CD4-positive, alpha-beta T cell (primary cell): ENCODE measurements at regions not wholly inside any gene's neighbourhood (a gene's known extent, or its start where the extent isn't known, plus 50 kb on each side); places are given as distances from the start of the nearest gene placed in this dataset.

ENCODE experiments used
- ATAC-seq: fragments of 200-7000 bp; cut with Tn5 transposase; one replicate; pipeline ENCODE4 v1.10.0; 2022; ENCODE audit warnings: mild to moderate bottlenecking; ENCODE audit not compliant: poor library complexity
- CTCF ChIA-PET: fragments of 350-600 bp; sonication (Branson Sonifier 250); formaldehyde crosslinking; loops from one replicate; lab custom pipeline; 2021; ENCODE audit warnings: antibody characterized with exemption, inconsistent platforms; lab: Charles Lee
- POLR2A ChIA-PET: fragments of 350-600 bp; sonication (Branson Sonifier 250); formaldehyde crosslinking; loops from one replicate; lab custom pipeline; 2021; ENCODE audit warnings: antibody characterized with exemption, inconsistent platforms; lab: Charles Lee
- DNase-seq, 14 experiments: peaks; one replicate each; pipeline ENCODE4 v3.0.0-alpha.2; 2013 to 2020; ENCODE audit warnings: mixed read lengths in 2 of 14
- H3K27ac ChIP-seq, 2 donors: one replicate each; pipeline versions ENCODE4 v1.5.1 to v1.7.0; 2013; ENCODE audit warnings: low read length in 2 of 2, low read depth in 1 of 2, mild to moderate bottlenecking in 1 of 2
- H3K27me3 ChIP-seq, 2 experiments: 1 replicate in 1 of 2; 2 replicates in 1 of 2; pipeline versions ENCODE4 v1.6.1 to v1.7.0; 2013; ENCODE audit warnings: low read length in 2 of 2, control low read depth in 1 of 2, mild to moderate bottlenecking in 1 of 2, moderate library complexity in 1 of 2; ENCODE audit not compliant: insufficient read depth in 2 of 2, control insufficient read depth in 1 of 2
- H3K36me3 ChIP-seq: one replicate; pipeline ENCODE4 v1.6.1; 2013; ENCODE audit warnings: low read length, control low read depth; ENCODE audit not compliant: insufficient read depth
- H3K4me1 ChIP-seq: one replicate; pipeline ENCODE4 v1.6.1; 2013; ENCODE audit warnings: low read length, control low read depth; ENCODE audit not compliant: insufficient read depth
- H3K4me3 ChIP-seq: one replicate; pipeline ENCODE4 v1.5.1; 2013; ENCODE audit warnings: mild to moderate bottlenecking, low read length, moderate library complexity
- H3K9me3 ChIP-seq, 2 experiments: 1 replicate in 1 of 2; 2 replicates in 1 of 2; pipeline versions ENCODE4 v1.6.1 to v1.7.0; 2013; ENCODE audit warnings: low read length in 2 of 2, mild to moderate bottlenecking in 2 of 2, control low read depth in 1 of 2, moderate library complexity in 1 of 2; ENCODE audit not compliant: control insufficient read depth in 1 of 2, insufficient read depth in 1 of 2
- H3K27ac Mint-ChIP-seq: one replicate; pipeline ENCODE4 v1.8.0; 2020; ENCODE audit warnings: mixed read lengths
- H3K27me3 Mint-ChIP-seq: one replicate; pipeline ENCODE4 v1.8.0; 2021; ENCODE audit warnings: mixed read lengths
- H3K36me3 Mint-ChIP-seq: one replicate; pipeline ENCODE4 v1.8.0; 2021; ENCODE audit warnings: low read depth, mixed read lengths
- H3K4me1 Mint-ChIP-seq: one replicate; pipeline ENCODE4 v1.8.0; 2021; ENCODE audit warnings: low read depth, mixed read lengths
- H3K4me3 Mint-ChIP-seq: one replicate; pipeline ENCODE4 v1.8.0; 2020; ENCODE audit warnings: mild to moderate bottlenecking, mixed read lengths
- H3K9me3 Mint-ChIP-seq: one replicate; pipeline ENCODE4 v1.8.0; 2020; ENCODE audit warnings: mixed read lengths
- intact Hi-C, 2 experiments: fragments of 100-400 bp; cut with DNase I in 1 of 2; cut with micrococcal nuclease in 1 of 2; formaldehyde crosslinking; loops; one replicate each; pipeline versions ENCODE4 v1.15.1 to v1.9.0; 2023 to 2025; cut with DNase I, micrococcal nuclease
- TF ChIP-seq, protein P1 (sequence below): fragments of 200-600 bp; IDR thresholded peaks from one replicate; pipeline ENCODE4 v1.8.0; 2022; ENCODE audit warnings: antibody characterized with exemption, mild to moderate bottlenecking

DNA sequence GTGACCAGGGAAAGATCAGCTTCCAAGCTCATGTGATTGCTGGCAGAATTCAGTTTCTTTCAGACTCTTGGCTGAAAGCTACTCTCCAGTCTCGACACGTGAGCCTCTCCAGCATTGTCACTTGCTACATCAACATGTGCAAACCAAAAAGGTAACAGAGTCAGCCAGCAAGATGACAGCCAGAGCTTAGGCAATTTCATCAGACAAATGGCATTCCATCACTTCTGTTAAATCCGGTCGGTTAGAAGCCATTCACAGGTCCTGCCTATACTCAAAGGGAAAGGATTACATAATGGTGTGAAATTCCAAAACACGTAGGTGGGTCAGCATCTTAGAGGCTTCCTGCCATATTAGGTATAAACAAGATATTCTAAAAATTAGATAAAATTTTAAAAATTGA lies 700.9 kb downstream of the AACS start:
- Mint-ChIP-seq H3K27me3 (no peaks in the 10 kb centered on the region), H3K4me3 (no peak overlapping the region), H3K36me3 (no peaks in the 10 kb centered on the region), H3K4me1 (no peaks in the 10 kb centered on the region), H3K27ac (no peak overlapping the region), H3K9me3 (peaks cover 2% of the 10 kb centered on the region)
- Histone ChIP-seq H3K36me3 (no peaks in the 10 kb centered on the region), H3K4me1 (no peaks in the 10 kb centered on the region), H3K27ac (no peak overlapping the region), H3K4me3 (no peak overlapping the region), H3K27me3 (no peaks in the 10 kb centered on the region), H3K9me3 (peaks cover 0 to 6% of the 10 kb centered on the region in 2 experiments)
- ATAC-seq, result no peak
- TF ChIP-seq, protein P1, sequence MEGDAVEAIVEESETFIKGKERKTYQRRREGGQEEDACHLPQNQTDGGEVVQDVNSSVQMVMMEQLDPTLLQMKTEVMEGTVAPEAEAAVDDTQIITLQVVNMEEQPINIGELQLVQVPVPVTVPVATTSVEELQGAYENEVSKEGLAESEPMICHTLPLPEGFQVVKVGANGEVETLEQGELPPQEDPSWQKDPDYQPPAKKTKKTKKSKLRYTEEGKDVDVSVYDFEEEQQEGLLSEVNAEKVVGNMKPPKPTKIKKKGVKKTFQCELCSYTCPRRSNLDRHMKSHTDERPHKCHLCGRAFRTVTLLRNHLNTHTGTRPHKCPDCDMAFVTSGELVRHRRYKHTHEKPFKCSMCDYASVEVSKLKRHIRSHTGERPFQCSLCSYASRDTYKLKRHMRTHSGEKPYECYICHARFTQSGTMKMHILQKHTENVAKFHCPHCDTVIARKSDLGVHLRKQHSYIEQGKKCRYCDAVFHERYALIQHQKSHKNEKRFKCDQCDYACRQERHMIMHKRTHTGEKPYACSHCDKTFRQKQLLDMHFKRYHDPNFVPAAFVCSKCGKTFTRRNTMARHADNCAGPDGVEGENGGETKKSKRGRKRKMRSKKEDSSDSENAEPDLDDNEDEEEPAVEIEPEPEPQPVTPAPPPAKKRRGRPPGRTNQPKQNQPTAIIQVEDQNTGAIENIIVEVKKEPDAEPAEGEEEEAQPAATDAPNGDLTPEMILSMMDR, result no peak
- POLR2A ChIA-PET, result no interaction called here
- CTCF ChIA-PET, result no interaction called here
- intact Hi-C loops, result no loop called here
- no peak for DNase-seq

DNA sequence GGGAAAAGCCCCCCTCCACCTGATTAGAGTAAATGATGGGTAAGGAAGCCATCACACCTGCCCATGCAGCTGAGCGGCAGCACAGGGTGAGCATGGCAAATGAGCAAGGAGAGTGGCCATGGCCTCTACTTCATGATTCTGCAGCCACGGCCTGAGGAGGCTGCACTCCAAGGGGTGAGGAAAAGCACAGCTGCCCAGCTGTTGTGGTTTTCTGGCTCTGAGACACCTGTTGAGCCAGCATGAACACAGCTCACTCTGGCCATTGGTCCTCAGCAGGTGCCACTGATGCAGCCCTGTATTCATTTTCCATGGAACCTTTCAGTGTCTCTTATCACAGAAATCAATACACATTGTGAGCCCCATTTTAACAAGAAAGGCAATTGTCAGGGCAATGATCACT lies 707.2 kb downstream of the AACS start:
- Mint-ChIP-seq H3K36me3 (no peaks in the 10 kb centered on the region), H3K27me3 (peaks cover 4% of the 10 kb centered on the region), H3K27ac (no peak overlapping the region), H3K4me1 (no peaks in the 10 kb centered on the region), H3K4me3 (no peak overlapping the region), H3K9me3 (peaks cover 3% of the 10 kb centered on the region)
- DNase-seq (no peak), ATAC-seq (no peak)
- ChIA-PET CTCF (no interaction called here), POLR2A (no interaction called here)
- no peaks in the 10 kb centered on the region for H3K27me3 ChIP-seq
- TF ChIP-seq, protein P1, result no peak
- H3K27ac ChIP-seq, result no peak overlapping the region
- H3K4me1 ChIP-seq, result no peaks in the 10 kb centered on the region
- no peak overlapping the region for H3K4me3 ChIP-seq
- no peaks in the 10 kb centered on the region for H3K36me3 ChIP-seq
- peaks cover 0 to 7% of the 10 kb centered on the region in 2 experiments for H3K9me3 ChIP-seq
- intact Hi-C loops, result loop anchor here in 1 of 2 experiments (2.0 kb wide), 1 partner anchor 52 kb away; no protein-coding TSS in a partner anchor

DNA sequence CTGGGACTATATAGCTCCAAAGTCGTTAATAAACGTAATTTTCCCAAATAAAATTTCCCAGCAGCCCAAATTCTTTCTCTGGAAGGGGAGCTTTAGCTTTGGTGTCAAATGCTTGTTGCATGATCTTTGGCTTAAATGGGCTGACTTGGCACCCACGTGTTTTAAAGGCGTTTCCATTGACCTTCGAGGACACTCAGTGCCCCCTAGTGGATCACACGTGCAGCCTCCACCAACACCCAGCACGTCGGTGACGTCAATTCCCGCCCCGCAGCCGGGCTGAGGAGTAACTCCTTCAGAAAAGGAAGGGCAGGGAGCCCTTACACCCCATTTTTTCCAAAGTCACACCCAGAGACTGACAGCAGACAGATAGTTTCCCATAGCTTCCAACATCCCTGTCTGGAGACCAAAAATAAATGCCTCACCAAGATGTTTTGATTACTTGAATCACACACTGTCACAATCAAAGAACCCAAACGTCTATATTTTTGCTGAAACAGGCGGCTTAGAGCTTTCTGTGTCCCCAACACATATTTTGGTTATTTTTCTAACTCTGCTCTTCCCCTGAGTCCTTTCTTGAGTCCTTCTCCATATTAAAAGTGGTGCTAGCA lies 707.9 kb downstream of the AACS start:
- no peak for DNase-seq
- no peaks in the 10 kb centered on the region for H3K27me3 ChIP-seq
- H3K4me3 ChIP-seq, result no peak overlapping the region
- intact Hi-C loops, result loop anchor here in 1 of 2 experiments (2.0 kb wide), 1 partner anchor 52 kb away; no protein-coding TSS in a partner anchor
- H3K4me3 Mint-ChIP-seq, result no peak overlapping the region
- H3K9me3 Mint-ChIP-seq, result peaks cover 5% of the 10 kb centered on the region
- H3K4me1 ChIP-seq, result no peaks in the 10 kb centered on the region
- no peak overlapping the region for H3K27ac Mint-ChIP-seq
- H3K27ac ChIP-seq, result no peak overlapping the region
- H3K9me3 ChIP-seq, result peaks cover 0 to 7% of the 10 kb centered on the region in 2 experiments
- no peaks in the 10 kb centered on the region for H3K4me1 Mint-ChIP-seq
- peaks cover 4% of the 10 kb centered on the region for H3K27me3 Mint-ChIP-seq
- TF ChIP-seq, protein P1, result no peak
- no peaks in the 10 kb centered on the region for H3K36me3 Mint-ChIP-seq
- no peak for ATAC-seq
- ChIA-PET POLR2A (no interaction called here), CTCF (no interaction called here)
- H3K36me3 ChIP-seq, result no peaks in the 10 kb centered on the region
